GM19238 (cell line): ENCODE measurements at regions not wholly inside any gene's neighbourhood (a gene's known extent, or its start where the extent isn't known, plus 50 kb on each side); places are given as distances from the start of the nearest gene placed in this dataset.

Experiments
- DNase-seq: peaks from one replicate; pipeline ENCODE4 v3.0.0; 2011; ENCODE audit warnings: low spot score; ENCODE audit not compliant: insufficient read length

DNA sequence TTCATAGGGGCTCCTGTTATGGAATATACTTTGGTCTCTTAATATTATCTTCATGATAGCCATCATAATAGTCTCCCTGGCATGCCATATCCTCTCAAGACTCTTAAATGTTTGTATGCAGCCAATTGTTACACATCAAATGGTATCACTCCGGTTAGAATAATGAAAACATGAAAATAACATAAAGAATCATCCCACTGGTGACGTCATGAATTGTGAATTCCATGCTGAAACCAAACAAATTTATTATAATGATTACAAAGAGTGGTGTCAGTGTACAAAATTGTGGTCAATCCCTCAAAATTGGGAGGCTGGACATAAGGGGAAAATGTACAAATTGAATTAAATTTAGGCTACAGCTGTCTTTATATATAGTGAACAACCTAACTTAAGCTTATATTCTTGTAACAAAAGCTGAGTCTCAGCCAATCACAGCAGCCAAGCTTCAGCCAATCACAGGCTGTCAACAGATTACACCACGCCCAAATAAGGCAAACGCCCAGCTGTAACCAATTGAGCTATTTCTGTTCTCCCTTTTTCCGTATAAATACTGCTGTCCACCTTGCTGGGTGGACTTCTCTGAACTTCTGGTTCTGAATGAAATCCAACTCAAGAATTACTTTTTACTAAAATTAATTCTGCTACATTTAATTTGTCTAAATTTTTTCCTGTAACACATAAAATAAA, 156.1 kb downstream of the CHD9NB start:
- no peak for DNase-seq

DNA sequence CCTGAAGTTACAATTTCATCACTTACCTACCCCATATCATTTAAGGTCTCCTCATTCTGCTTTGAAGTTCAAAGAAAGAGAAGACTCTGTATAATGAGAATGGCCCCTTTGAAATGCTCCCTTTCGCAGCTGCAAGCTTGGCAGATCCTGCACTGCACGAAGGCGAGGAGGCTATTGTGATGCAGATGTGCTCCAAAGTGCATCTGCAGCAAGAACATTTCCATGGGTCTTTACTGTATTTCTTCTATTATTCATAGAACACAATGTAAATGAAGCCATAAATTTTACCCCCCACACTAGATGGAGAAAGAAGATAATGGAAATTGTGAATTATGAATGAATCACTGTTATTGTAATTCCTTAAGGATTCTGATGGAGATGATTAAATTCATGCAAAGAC, 178.7 kb downstream of the CHD9NB start:
- no peak for DNase-seq

GRCh38 chr16:52872731-52873130, 180.0 kb downstream of the CHD9NB start:
- DNase-seq: no peak

GRCh38 chr16:52871481-52871880, 181.2 kb downstream of the CHD9NB start:
- DNase-seq: no peak

GRCh38 chr16:52869243-52869642, 183.5 kb downstream of the CHD9NB start:
- DNase-seq: no peak

DNA sequence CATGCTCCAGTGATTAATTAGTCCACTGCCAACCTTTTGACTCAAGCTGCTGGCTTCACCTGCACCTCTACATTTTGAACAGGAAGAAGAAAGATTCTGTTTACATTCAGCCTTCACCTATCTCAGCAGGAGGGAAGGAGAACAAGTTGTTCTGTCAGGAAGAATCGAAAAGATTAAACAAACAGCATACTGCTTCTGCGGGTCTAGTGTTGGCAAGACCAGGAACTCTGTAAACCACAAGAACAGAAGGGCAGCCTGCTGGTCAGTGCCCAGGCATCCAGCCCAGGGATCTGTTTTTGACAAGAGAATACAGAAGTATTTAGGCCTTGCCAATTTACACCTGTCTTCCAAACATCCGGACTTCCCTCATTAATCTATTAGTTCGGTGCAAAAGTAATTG, 189.7 kb downstream of the CHD9NB start:
- no peak for DNase-seq

DNA sequence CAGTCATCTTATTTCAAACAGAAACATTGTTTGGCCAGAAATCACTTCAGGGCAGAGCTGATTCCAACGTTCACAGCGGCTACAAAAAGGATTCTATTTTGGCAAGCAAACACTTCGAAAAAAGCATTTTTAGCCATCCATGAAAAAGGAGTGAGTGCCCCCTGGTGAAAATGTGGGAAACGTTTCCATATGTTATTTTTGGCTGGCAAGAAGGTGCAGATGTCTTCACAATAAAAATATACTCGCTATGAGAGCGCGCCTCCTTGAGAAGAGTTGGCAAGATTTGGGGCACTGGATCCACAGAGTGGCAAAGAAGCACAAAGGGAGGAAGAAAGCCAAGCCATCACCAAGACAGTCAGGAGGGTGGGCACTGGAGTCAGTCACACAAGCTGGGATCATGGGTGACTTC, 191.1 kb downstream of the CHD9NB start:
- no peak for DNase-seq

DNA sequence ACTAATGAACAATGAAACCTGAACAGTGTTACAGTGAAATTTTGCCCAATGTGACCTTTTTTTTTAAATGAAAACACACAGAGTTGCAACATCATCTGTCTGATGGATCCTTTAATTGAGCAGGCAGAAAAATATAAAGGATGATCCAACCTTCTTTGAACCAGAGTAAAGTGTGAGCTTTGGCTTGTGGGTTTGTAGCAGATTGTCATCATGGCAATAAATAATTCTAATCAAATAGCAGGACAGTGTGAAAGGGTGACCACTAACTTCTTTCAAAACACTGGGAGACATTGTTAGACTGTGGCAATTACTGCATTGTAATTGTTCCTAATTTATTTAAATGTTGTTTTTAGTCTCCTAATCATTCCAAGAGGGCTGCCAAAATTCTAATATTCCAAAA, 197.2 kb downstream of the CHD9NB start:
- DNase-seq: no peak

GRCh38 chr16:52852978-52853377, 199.7 kb downstream of the CHD9NB start:
- no peak for DNase-seq

DNA sequence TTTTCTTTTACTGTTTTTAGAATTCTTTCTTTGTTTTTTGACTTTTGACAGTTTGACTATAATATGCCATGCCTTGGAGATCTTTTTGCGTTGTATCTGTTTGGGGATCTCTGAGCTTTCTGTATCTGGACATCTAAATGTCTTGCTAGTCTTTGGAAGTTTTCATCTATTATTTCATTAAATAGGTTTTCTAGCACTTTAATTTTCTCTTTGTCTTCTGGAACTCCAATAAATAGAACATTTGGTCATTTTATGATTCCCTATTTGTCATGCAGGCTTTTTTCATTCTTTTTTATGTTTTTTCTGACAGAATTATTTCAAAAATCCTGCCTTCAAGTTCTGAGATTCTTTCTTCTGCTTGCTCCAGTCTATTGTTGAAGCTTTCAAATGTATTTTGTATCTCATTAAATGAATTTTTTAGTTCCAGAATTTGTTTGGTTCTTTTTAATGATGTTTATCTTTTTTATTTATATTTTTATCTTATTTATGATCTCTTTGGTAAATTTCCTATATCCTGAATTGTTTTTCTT, 201.4 kb downstream of the CHD9NB start:
- no peak for DNase-seq

DNA sequence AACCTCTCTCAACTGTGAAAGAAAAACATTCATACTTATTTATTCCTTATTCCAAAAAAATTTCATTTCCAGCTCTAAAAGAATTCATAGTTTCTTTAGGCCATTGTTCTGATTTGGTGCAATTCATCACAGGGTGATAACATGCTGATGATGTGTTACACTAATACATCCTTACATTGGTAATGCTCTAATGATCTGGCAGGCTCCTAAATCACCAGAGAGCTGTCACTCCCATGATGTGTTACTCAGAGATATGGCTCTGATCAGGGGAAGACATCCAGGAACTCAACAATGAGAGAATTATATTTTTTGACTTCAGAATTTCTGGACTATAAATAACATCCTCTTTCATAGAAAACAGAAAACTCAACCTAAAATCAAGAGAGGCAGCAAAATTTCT, 209.3 kb downstream of the CHD9NB start:
- no peak for DNase-seq

DNA sequence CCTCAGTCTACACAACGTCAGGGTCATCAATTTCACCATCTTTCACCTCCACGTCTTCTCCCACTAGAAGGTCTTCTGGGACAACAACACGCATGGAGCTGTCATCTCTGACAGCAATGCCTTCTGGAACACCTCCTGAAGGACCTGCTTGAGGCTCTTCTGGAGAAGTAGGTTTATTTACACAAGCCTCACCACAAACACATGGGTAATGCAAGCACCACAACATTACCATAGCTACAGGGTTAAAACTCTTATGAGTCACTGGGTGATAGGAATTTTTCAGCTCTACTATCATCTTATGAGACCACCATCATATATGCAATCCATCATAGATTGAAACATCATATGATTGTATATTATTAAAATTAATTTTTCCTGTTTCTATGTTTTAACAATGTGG, 215.4 kb downstream of the CHD9NB start:
- DNase-seq: no peak

- no peak for DNase-seq
These were observed 217.8 kb downstream of the CHD9NB start for GRCh38 chr16:52834736-52835465.

DNA sequence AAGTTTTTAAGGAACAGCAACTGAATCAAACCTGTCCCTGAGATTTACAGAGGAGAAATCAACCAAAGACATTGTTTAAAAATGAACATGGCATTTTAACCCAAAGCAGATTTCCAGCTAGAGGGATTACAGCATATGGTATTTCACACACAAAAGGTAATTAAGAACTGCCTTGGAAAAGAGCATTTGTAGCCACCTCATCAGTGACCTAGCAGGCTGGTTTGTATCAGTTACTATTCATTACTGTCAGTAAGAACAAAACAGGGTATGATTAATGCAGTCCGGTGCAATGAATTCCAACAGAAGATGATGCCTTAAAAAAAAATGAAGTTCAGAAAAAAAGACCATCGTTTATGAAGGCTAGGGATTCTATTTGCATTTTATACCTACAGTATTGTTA, 219.9 kb downstream of the CHD9NB start:
- DNase-seq: no peak

GRCh38 chr16:52827456-52827855, 225.2 kb downstream of the CHD9NB start:
- DNase-seq: no peak

DNA sequence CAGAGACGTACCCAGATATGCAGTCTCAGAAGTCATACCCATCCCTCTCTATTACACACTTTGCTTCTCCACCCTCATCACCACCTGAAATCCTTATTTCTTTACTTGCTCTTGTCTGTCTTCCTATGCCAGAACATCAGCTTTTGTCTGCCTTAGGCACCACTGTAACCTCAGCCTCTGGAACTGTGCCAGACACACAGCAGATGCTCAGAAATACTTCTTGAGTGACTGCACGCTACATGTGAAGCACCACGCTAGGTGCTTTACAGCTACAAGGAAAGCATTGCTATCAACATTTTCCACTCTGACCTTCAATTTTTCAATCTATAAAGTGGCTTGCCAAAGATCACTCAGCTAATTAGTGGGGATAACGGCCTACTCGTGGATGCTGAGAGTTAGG, 226.8 kb downstream of the CHD9NB start:
- DNase-seq: no peak

GRCh38 chr16:52819808-52820207, 232.9 kb downstream of the CHD9NB start:
- DNase-seq: no peak

- DNase-seq: no peak
These were observed 233.3 kb downstream of the CHD9NB start for GRCh38 chr16:52819405-52819804.

- no peak for DNase-seq
These were observed 235.0 kb downstream of the CHD9NB start for GRCh38 chr16:52817696-52818095.

DNA sequence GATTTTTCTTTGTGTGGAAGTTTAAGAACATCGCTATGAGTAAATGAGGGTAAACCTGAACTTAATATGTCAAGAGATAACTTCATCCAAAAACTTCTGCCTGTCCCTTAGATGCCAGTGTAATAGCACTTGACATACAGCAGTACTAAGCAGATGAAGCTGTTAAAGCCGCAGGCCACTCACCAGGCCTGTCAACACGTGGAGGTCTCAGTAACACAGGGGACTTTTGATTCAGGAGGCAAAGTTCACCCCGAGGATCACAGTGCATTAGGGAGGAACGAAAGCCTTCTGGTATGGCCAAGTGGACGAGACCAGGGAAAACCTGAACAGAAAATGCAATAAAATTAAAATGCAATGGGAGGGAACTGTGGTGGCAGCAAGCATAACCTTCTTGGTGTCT, 235.7 kb downstream of the CHD9NB start:
- DNase-seq: no peak

GRCh38 chr16:52812678-52813556, 239.8 kb downstream of the CHD9NB start:
- DNase-seq: no peak
